Breast epithelium (tissue), 3 donors: ENCODE measurements at regions not wholly inside any gene's neighbourhood (a gene's known extent, or its start where the extent isn't known, plus 50 kb on each side); places are given as distances from the start of the nearest gene placed in this dataset.

Experiments used
- POLR2A ChIP-seq: fragments of 450-650 bp; IDR thresholded peaks from one replicate; pipeline ENCODE4 v1.6.1; 2016; ENCODE audit warnings: antibody characterized with exemption, mild to moderate bottlenecking, moderate library complexity
- POLR2AphosphoS5 ChIP-seq, 3 donors: sonication (generic); formaldehyde crosslinking; IDR thresholded peaks; one replicate each; pipeline ENCODE4 v1.6.1; 2017; ENCODE audit warnings: antibody characterized with exemption in 3 of 3
- TF ChIP-seq, protein P1 (sequence below), 3 donors: fragments of 450-650 bp; IDR thresholded peaks; one replicate each; pipeline ENCODE4 v1.5.1; 2016 to 2017; ENCODE audit warnings: antibody characterized with exemption in 3 of 3, mild to moderate bottlenecking in 3 of 3, moderate library complexity in 3 of 3

DNA sequence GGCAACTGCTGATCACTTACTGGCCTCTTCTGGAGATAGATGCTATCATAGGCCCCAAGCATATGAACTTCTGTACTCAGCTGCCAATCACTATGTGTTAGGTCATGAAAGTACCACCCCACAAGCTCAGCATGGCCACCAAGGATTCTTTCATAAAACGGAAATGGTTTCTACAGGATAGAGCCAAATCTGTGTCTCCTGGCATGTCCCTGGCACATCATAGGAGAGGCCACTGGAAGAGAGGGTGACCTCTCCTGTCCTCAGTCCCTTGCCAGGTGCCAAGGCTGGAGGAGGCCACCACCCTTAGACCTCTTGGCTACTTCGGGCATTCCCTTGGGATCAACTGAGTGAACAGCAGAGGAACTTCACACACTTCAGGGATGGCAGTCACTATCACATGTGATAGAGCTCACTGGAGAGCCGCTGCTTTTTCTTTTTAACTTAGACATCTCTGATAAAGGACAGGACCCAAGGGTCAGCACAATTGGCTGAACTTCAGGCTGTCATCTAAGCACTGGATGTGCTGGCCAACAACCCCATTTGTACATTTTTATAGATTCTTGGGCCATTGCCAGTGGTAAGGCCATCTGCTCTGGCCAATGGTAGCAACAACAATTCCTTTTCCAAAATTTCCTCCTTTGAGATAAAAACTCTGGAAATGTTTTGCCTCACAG is 425.2 kb downstream of the SQOR start:
- TF ChIP-seq POLR2AphosphoS5 (IDR thresholded peaks at IDR 0.05), result no peak
- TF ChIP-seq POLR2A, result no peak
- TF ChIP-seq, protein P1, sequence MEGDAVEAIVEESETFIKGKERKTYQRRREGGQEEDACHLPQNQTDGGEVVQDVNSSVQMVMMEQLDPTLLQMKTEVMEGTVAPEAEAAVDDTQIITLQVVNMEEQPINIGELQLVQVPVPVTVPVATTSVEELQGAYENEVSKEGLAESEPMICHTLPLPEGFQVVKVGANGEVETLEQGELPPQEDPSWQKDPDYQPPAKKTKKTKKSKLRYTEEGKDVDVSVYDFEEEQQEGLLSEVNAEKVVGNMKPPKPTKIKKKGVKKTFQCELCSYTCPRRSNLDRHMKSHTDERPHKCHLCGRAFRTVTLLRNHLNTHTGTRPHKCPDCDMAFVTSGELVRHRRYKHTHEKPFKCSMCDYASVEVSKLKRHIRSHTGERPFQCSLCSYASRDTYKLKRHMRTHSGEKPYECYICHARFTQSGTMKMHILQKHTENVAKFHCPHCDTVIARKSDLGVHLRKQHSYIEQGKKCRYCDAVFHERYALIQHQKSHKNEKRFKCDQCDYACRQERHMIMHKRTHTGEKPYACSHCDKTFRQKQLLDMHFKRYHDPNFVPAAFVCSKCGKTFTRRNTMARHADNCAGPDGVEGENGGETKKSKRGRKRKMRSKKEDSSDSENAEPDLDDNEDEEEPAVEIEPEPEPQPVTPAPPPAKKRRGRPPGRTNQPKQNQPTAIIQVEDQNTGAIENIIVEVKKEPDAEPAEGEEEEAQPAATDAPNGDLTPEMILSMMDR (IDR thresholded peaks at IDR 0.05), result no peak
